NT2/D1 (cell line): ENCODE measurements at regions not wholly inside any gene's neighbourhood (a gene's known extent, or its start where the extent isn't known, plus 50 kb on each side); places are given as distances from the start of the nearest gene placed in this dataset.

Source experiments
- SUZ12 ChIP-seq: IDR thresholded peaks from 2 replicates; pipeline ENCODE4 v1.6.1; 2011; ENCODE audit not compliant: insufficient read length, insufficient read depth; ENCODE audit errors: extremely low read depth
- YY1 ChIP-seq: IDR thresholded peaks from 2 replicates; pipeline ENCODE4 v1.6.1; 2011; ENCODE audit not compliant: insufficient read length, insufficient read depth
- ZNF274 ChIP-seq: IDR thresholded peaks from 2 replicates; pipeline ENCODE4 v1.6.1; 2011; ENCODE audit warnings: mild to moderate bottlenecking, low read depth, low read length

GRCh38 chr14:101359221-101360053 is 201.9 kb upstream of the DIO3 start:
- TF ChIP-seq YY1 (no peak), ZNF274 (no peak), SUZ12 (no peak)
